Neural progenitor cell (in vitro differentiated cells): ENCODE measurements at regions not wholly inside any gene's neighbourhood (a gene's known extent, or its start where the extent isn't known, plus 50 kb on each side); places are given as distances from the start of the nearest gene placed in this dataset.

Source experiments
- CTCF ChIP-seq: fragments of 200-600 bp; sonication (generic); IDR thresholded peaks from 2 replicates; pipeline ENCODE4 v1.5.1; 2017; ENCODE audit warnings: antibody characterized with exemption, mild to moderate bottlenecking
- EZH2 ChIP-seq: fragments of 200-600 bp; sonication (generic); IDR thresholded peaks from 2 replicates; pipeline ENCODE4 v1.6.1; 2017; ENCODE audit warnings: antibody characterized with exemption, mild to moderate bottlenecking, moderate library complexity
- EZH2phosphoT487 ChIP-seq: fragments of 200-600 bp; sonication (generic); IDR thresholded peaks from 2 replicates; pipeline ENCODE4 v1.6.1; 2017; ENCODE audit warnings: antibody characterized with exemption

DNA sequence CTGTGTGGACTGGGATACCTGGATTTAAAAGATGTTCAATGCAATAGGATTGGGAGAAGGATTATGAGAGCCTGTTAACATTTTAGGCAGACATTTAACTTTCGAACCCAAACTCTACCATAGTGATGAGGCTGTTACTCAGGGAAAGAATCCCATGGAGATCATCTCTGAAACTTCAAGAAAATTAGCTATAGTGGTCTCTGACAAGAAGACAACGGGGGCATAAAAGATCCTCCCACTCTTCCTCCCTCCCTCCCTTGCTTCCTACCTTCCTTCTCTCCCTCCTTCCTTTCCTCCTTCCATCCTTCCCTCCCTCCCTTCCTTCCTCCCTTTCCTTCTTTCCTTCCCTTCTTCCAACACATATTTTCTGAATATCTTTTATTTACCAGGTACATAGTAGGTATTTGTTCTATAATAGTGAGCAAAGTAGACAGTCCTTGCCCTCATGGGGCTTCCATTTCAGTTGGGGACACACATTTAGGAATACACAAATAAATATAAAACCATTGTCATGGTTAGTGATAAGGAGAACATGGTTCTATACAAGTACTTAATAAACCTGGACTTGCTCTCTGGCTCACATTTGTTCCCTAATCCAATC lies 143.2 kb downstream of the ATP6V1G3 start:
- no peak for TF ChIP-seq CTCF
- TF ChIP-seq EZH2, result no peak
- no peak for TF ChIP-seq EZH2phosphoT487
